ENCODE measurements at regions not wholly inside any gene's neighbourhood (a gene's known extent, or its start where the extent isn't known, plus 50 kb on each side); places are given as distances from the start of the nearest gene placed in this dataset.

- no peak for DNase-seq
Measured at GRCh38 chr11:134481135-134481534, 69.1 kb upstream of the B3GAT1 start.

GRCh38 chr11:134480136-134480712, 68.2 kb upstream of the B3GAT1 start:
- no peak for DNase-seq

GRCh38 chr11:134479206-134480135, 67.4 kb upstream of the B3GAT1 start:
- DNase-seq = no peak

DNA sequence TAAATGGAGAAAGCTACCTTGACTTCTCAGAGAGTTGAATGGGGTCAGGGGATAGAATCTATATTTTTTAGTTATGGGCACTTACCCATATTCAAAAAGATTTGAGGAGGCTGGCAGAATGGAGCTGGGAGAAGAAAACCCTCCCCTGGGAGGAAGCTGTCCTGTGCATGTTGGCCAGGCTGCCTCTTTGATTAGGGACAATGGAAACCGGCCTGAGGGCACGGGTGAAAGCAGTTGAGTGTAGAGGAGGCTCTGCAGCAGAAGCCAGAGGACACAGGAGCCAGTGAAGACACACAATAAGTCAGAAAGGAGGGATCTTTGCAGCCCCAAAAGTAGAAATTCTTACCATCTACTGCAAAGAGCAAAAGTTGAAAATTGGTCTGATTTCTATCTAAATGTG, 66.6 kb upstream of the B3GAT1 start:
- DNase-seq = no peak

DNA sequence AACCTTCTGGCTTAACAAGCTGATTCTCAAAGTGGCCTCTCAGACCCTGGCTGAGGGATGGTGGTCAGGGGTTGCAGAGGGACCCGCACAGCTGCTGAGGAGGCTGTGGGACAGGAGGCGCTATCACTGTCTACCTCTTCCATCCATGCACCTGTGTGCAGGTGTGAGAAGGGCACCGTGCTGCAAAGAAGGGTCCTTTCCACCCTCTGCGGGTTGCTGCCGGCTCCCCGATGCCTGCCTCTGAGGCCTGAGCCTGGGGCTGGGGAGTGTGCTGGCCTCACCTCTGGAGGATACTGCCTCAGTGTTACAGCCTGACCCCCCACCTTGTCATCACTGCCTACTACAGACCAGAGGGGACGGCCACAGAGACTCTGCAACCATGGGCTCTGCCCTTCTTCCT, 66.1 kb upstream of the B3GAT1 start:
- no peak for DNase-seq

GRCh38 chr11:134477486-134477885, 65.4 kb upstream of the B3GAT1 start:
- no peak for DNase-seq

DNA sequence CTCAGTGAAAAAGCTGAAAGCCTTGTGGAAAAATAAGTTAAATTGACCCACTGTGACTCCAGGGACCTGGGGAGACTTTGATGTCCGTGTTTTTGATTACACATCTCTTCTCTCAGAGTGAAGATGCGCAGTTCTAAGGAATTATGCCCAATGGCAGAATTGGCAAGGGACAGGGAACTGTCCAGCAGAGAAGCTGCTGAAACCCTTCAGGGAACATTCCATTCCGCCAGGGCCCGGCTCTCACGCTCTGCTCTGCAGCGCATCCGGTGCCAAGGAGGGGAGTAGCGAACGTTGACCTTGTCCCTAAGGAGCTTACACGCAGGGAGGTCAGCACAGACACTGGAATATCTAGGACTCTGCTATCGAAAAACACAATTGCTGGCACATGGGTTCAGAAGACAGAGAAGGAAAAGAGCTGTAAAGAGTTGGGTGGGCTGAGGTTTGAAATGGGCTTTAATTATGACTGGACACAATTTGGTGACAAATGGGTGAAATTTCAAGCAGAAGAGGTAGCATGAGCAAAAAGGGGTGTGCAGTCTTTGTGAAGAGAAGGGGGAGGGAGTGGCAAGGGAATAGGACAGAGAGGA, 64.5 kb upstream of the B3GAT1 start:
- DNase-seq = no peak

- no peak for DNase-seq
Measured at GRCh38 chr11:134475951-134476350, 63.9 kb upstream of the B3GAT1 start.

- DNase-seq = no peak
Measured at GRCh38 chr11:134474942-134475341, 62.9 kb upstream of the B3GAT1 start.

- no peak for DNase-seq
Measured at GRCh38 chr11:134474070-134474860, 62.2 kb upstream of the B3GAT1 start.

- no peak for DNase-seq
Measured at GRCh38 chr11:134471716-134472455, 59.8 kb upstream of the B3GAT1 start.

DNA sequence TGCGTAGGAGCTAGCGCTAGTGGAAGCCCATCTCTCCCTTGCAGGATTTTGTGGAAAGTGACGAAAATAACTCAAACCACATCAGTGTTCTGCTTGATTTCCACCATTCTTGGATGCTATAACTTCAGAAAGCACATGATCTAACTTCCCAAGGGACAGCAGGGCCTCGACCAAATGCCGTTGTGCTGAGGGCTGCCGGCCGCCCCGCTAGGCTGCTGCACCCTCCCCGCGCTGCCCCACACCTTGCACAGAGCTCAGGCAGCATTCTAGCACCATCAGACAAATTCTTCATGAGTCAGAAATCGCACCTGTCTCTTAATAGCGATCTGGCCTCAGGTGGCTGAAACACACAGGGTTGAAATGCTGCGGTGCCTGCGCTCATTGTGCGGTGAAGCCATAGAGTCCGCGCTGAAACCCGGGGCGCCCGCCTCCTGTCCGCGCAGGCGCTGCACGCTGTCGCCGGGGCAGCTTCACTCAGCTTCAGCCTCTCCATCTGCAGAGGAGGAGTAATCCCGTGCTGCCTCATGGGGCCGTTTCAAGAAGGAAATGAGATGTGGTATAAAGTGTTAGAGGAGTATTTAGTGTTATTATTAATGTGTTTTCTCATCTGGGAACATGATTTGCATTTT, 59.2 kb upstream of the B3GAT1 start:
- DNase-seq = no peak

DNA sequence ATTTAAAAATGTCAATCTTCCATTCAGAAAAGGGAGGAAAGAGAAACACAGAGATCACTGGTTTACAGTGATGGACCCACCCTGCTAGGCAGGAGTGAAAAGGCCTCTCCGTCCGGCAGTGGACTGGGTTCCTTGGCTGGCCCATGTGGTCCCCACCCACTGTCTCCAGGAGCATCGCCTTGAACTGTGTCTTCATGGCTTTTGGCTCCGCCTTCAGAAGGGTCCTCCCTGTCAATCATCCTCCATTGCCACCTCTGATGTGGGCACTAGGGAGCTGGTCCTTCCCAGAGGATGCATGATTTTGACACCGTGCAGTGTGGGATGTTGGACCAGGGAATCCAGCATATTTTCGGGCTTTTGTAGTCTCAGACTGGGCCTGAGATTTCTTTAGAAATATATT, 58.2 kb upstream of the B3GAT1 start:
- DNase-seq = no peak

GRCh38 chr11:134469627-134470026, 57.6 kb upstream of the B3GAT1 start:
- no peak for DNase-seq

DNA sequence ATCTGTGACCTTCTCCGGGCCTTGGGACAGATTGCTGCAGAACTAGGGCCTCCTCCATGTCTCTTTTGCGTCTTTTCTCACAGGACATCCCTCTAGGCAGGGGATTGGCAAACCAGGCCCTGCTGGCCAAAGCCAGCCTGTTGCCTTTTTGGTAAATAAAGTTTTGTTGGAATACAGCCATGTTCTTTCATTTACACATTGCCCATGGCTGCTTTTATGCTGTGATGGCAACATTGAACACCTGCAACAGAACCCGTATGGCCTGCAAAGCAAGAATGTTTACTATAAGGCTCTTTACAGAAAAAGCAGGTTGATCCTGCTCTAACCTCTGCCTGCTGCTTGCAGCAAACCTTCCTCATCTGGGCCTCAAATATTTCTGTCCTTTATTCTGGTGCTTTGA, 56.8 kb upstream of the B3GAT1 start:
- no peak for DNase-seq

- no peak for DNase-seq
Measured at GRCh38 chr11:134468081-134468668, 56.1 kb upstream of the B3GAT1 start.

- no peak for DNase-seq
Measured at GRCh38 chr11:134466610-134467567, 54.8 kb upstream of the B3GAT1 start.

GRCh38 chr11:134466156-134466555, 54.1 kb upstream of the B3GAT1 start:
- no peak for DNase-seq

DNA sequence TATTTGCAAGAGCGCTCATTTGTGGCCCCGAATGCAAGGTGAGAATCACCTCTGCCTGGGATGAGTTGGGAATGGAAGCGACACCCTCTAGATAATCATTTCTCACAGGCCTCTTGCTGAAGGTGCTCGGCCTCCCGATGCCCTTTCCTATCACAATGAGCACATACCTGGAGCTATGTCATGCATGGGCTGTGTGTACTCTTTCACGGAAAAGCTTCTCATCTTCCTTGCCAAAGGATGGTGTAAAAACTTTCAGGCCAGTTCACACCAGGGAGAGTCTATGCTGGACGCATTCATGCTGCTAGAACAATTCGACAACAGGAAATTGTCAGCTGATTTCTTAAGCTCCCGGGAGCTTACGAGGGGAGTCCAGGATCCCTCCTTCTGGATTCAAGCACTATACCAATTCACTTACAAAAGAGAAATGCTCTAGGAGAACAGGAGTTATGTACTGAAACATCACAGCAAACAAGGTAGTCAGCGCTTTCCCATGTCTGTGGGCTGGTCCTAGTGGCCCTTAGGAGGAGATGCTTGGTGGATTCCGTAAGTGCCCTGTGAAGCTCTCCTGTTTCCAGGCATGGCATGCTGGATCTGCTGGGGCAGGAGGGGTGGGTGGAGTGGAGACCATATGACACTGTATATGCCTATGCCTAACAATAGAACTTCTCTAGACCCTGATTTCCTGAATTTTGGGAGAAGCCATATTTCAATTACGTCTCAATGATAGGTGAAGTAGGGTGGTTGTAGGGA, 53.1 kb upstream of the B3GAT1 start:
- DNase-seq = no peak

GRCh38 chr11:134464196-134464595, 52.2 kb upstream of the B3GAT1 start:
- DNase-seq = no peak
